Gastroesophageal sphincter (tissue), 4 donors: ENCODE measurements at regions not wholly inside any gene's neighbourhood (a gene's known extent, or its start where the extent isn't known, plus 50 kb on each side); places are given as distances from the start of the nearest gene placed in this dataset.
"Not testable (repeated sequence)": the region's sequence is repeated elsewhere in the genome, so short reads cannot be mapped to it uniquely, and the experiment has no call there.

Experiments used
- ATAC-seq: fragments of 150-250 bp; one replicate; pipeline ENCODE4 v1.9.1; 2016; ENCODE audit warnings: mild to moderate bottlenecking, moderate library complexity
- H3K27ac ChIP-seq, 4 donors: fragments of 200-600 bp; sonication (generic) in 3 of 4; 1 replicate in 3 of 4; 2 replicates in 1 of 4; pipeline ENCODE4 v1.5.1; 2016 to 2019
- H3K27me3 ChIP-seq: fragments of 200-600 bp; sonication (generic); one replicate; pipeline ENCODE4 v1.5.1; 2019
- H3K36me3 ChIP-seq, 2 donors: fragments of 200-600 bp; sonication (generic); one replicate each; pipeline ENCODE4 v1.5.1; 2019; ENCODE audit warnings: control low read depth in 1 of 2
- H3K4me1 ChIP-seq, 3 donors: fragments of 200-600 bp; sonication (generic); 1 replicate in 2 of 3; 2 replicates in 1 of 3; pipeline ENCODE4 v1.5.1; 2016 to 2019; ENCODE audit warnings: control low read depth in 2 of 3
- H3K4me3 ChIP-seq, 2 donors: fragments of 200-600 bp; sonication (generic); one replicate each; pipeline ENCODE4 v1.5.1; 2019; ENCODE audit warnings: mild to moderate bottlenecking in 1 of 2, moderate library complexity in 1 of 2
- H3K9me3 ChIP-seq, 3 donors: fragments of 200-600 bp; sonication (generic); one replicate each; pipeline ENCODE4 v1.5.1; 2017 to 2019; ENCODE audit warnings: control low read depth in 2 of 3
- CTCF ChIP-seq, 4 experiments: fragments of 200-600 bp in 2 of 4; fragments of 450-650 bp in 2 of 4; sonication (generic) in 1 of 4; IDR thresholded peaks; one replicate each; pipeline ENCODE4 v1.5.1; 2017 to 2019; ENCODE audit warnings: antibody characterized with exemption in 4 of 4, mild to moderate bottlenecking in 2 of 4, moderate library complexity in 2 of 4
- EP300 ChIP-seq: sonication (generic); formaldehyde crosslinking; IDR thresholded peaks from one replicate; pipeline ENCODE4 v1.6.1; 2017; ENCODE audit warnings: antibody characterized with exemption, mild to moderate bottlenecking
- POLR2A ChIP-seq, 2 donors: fragments of 450-650 bp; IDR thresholded peaks; one replicate each; pipeline ENCODE4 v1.6.1; 2017; ENCODE audit warnings: antibody characterized with exemption in 2 of 2, mild to moderate bottlenecking in 2 of 2, moderate library complexity in 1 of 2
- POLR2AphosphoS5 ChIP-seq: sonication (generic); formaldehyde crosslinking; IDR thresholded peaks from one replicate; pipeline ENCODE4 v1.6.1; 2017; ENCODE audit warnings: antibody characterized with exemption
- WGBS, 2 donors: methylation state at CpG; one replicate each; pipeline ENCODE4 v1.1.5; 2018; ENCODE audit warnings: low coverage in 1 of 2; 5-methylcytosine and 5-hydroxymethylcytosine counted together

- Histone ChIP-seq H3K4me1 (peaks cover 0 to 10% (median 0%) of the 10 kb centered on the region in 3 donors), H3K27me3 (no peaks in the 10 kb centered on the region), H3K4me3 (no peak overlapping the region), H3K27ac (no peak overlapping the region), H3K36me3 (no peaks in the 10 kb centered on the region), H3K9me3 (no peaks in the 10 kb centered on the region)
- no peak for ATAC-seq
- WGBS, 2 donors: 76 to 100% methylated on average over 1 to 4 of the region's 5 CpGs
- TF ChIP-seq EP300 (no peak), CTCF (IDR thresholded peaks at IDR 0.05) (no peak), POLR2A (IDR thresholded peaks at IDR 0.05) (no peak), POLR2AphosphoS5 (no peak)
These were observed 78.8 kb downstream of the IGLL1 start for GRCh38 chr22:23501261-23501619.

- Histone ChIP-seq H3K9me3 (no peaks in the 10 kb centered on the region), H3K27ac (no peak overlapping the region), H3K36me3 (no peaks in the 10 kb centered on the region), H3K27me3 (no peaks in the 10 kb centered on the region), H3K4me1 (peaks cover 0 to 10% (median 0%) of the 10 kb centered on the region in 3 donors), H3K4me3 (no peak overlapping the region)
- 53 to 72% methylated on average over 4 to 5 of the region's 13 CpGs for WGBS, 2 donors
- ATAC-seq: no peak
- TF ChIP-seq POLR2AphosphoS5 (no peak), CTCF (IDR thresholded peaks at IDR 0.05) (no peak), POLR2A (IDR thresholded peaks at IDR 0.05) (no peak), EP300 (no peak)
These were observed 79.4 kb downstream of the IGLL1 start for GRCh38 chr22:23500508-23501260.

- Histone ChIP-seq H3K27me3 (no peaks in the 10 kb centered on the region), H3K9me3 (no peaks in the 10 kb centered on the region), H3K4me1 (peaks cover 0 to 10% (median 0%) of the 10 kb centered on the region in 3 donors), H3K4me3 (no peak overlapping the region), H3K36me3 (no peaks in the 10 kb centered on the region), H3K27ac (no peak overlapping the region)
- 80% methylated on average over 8 of the region's 8 CpGs; no CpG with 5 or more reads in 1 of the 2 donors for WGBS, 2 donors
- no peak for ATAC-seq
- TF ChIP-seq EP300 (no peak), POLR2AphosphoS5 (no peak), CTCF (IDR thresholded peaks at IDR 0.05) (no peak), POLR2A (IDR thresholded peaks at IDR 0.05) (no peak)
These were observed 80.1 kb downstream of the IGLL1 start for GRCh38 chr22:23499845-23500500.

GRCh38 chr22:23498811-23499798 lies 81.0 kb downstream of the IGLL1 start:
- H3K27me3 ChIP-seq: no peaks in the 10 kb centered on the region
- no peaks in the 10 kb centered on the region for H3K9me3 ChIP-seq
- H3K4me1 ChIP-seq: peaks cover 0 to 2% (median 0%) of the 10 kb centered on the region in 3 donors
- no peak for TF ChIP-seq CTCF (IDR thresholded peaks at IDR 0.05)
- no peak for TF ChIP-seq POLR2AphosphoS5
- TF ChIP-seq EP300: no peak
- H3K4me3 ChIP-seq: no peak overlapping the region
- no peak overlapping the region for H3K27ac ChIP-seq
- no peaks in the 10 kb centered on the region for H3K36me3 ChIP-seq
- ATAC-seq: no peak
- 85 to 90% methylated on average over 2 to 5 of the region's 22 CpGs for WGBS, 2 donors

- H3K9me3 ChIP-seq, H3K4me3 ChIP-seq, H3K4me1 ChIP-seq, H3K36me3 ChIP-seq, H3K27me3 ChIP-seq, H3K27ac ChIP-seq, ATAC-seq: not testable (repeated sequence)
- WGBS, 2 donors: 86 to 94% methylated on average over 4 of the region's 6 CpGs
These were observed 82.2 kb downstream of the IGLL1 start for GRCh38 chr22:23497889-23498288.
